Renal pelvis (tissue), 1 donor: ENCODE measurements at regions not wholly inside any gene's neighbourhood (a gene's known extent, or its start where the extent isn't known, plus 50 kb on each side); places are given as distances from the start of the nearest gene placed in this dataset.

Experiments used
- DNase-seq: peaks from one replicate; pipeline ENCODE4 v3.0.0-alpha.2; 2013

GRCh38 chr1:36643371-36644270, 160.9 kb upstream of the CSF3R start:
- no peak for DNase-seq

DNA sequence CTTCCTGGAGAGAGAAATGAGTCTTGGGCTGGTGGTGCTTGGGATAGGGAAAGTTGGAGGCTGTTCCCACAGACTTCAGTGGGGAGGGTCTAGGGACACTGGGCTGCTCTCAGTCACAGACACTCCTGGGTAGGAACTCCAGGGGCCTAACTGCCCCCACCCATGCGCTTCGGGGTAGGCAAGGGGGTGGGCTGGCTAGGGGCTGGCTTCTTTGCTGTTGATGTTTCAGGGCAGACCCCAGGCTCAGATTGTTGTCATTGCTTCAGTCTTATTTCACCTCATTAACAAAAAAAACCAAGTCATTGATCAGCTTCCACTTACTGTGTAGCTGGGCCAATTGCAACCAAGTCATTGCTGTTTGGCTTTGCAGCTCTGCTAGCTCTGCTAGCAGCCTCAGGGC, 160.1 kb upstream of the CSF3R start:
- DNase-seq = no peak

GRCh38 chr1:36641776-36642175, 159.1 kb upstream of the CSF3R start:
- no peak for DNase-seq

DNA sequence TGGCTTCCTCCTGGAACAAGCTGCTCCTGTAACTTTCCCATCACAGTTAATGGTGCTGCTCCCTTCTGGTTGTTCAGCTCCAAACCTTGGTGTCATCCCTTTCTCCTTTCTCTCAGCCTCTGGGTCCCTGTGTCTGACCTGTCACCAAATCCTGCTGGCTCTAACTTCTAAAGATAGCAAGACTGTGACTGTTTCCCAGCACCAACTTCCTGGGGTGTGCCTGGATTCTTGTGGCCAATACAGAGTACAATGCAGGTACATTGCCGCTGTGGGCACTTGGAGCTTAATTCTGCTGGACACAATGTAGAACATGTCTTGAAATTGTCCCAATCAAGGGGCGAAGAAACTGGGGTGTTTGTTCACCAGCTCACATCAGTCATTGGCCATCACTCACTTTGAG, 156.7 kb upstream of the CSF3R start:
- no peak for DNase-seq

GRCh38 chr1:36638268-36638667, 155.6 kb upstream of the CSF3R start:
- DNase-seq = no peak

GRCh38 chr1:36636206-36636605, 153.5 kb upstream of the CSF3R start:
- DNase-seq = no peak

GRCh38 chr1:36635284-36635683, 152.6 kb upstream of the CSF3R start:
- no peak for DNase-seq

DNA sequence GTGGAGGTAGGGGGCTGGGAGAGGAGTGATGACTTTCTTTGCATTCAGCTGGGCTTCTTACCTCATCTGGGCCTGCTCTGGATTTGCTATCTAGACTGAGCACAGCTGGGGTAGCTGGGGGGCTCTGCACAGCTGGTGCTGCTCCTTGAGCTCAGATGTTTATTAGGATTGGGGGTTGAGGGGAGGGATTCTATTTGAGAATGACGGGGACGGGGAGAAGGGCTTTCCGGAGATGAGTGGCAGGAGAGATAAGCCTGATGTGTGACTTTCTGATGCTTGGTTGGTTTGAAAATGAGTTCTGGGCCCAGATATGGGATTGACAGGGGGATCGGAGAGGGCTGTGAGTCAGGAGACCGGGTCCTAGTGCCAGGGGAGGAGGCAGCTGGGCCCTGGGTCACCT, 146.1 kb upstream of the CSF3R start:
- DNase-seq = no peak

DNA sequence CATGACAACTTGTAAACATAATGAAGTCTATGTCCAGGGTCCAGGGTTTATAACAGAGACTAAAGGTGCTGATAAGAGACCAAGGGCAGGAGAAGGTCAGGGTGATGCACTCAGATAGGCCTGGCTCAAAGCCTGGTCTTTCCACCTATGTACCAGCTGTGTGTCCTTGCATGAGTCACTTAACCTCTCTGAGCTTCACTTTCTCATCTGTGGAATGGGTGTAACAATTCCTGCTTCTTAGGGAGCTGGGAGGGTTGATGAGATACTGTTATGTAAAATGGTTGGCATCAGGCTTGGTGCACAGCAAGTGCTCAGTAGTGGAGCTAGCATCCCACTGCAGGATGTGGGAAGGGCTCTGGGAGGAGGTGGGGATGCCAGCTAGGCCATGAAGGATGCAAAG, 143.7 kb upstream of the CSF3R start:
- DNase-seq = no peak

DNA sequence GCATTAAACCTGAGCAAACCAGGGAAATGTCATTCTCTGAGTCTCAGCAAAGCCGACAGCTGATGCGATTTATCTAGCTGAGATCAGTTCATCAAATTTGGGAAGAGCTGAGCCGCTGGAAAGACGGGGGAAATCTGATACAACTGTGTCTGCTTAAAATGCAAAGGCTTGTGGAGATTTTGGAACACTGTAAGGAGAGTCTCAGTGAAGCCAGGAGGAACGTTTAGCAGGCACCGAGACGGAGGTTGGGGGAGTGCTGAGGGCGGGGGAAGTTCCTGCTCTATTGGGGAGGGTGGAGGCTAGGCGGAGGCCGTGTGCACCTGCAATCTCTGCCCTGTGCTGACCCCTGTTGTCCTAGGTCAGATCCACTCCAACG, 143.2 kb upstream of the CSF3R start:
- no peak for DNase-seq

- no peak for DNase-seq
These were observed 142.7 kb upstream of the CSF3R start for GRCh38 chr1:36625253-36625934.

DNA sequence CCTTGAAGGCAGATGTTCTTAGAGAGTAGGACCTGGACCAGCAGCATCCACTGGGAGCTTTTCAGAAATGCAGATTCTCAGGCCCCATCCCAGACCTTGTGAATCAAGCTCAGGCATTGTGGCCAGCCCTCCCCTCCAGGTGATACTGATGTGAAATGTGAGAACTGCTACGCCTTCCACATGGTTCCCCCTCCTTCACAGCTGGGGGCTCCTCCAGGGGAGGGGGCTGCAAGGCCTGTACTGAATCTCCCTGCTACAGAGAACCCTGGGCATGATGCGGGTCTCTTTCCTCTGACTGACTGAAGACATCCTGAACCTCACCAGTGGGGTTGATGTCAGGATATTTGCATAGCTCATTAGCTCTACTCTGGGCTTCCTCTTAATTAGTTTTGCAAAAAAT, 141.8 kb upstream of the CSF3R start:
- no peak for DNase-seq

GRCh38 chr1:36622741-36623648, 140.3 kb upstream of the CSF3R start:
- peak; percentile 68 for DNase-seq

DNA sequence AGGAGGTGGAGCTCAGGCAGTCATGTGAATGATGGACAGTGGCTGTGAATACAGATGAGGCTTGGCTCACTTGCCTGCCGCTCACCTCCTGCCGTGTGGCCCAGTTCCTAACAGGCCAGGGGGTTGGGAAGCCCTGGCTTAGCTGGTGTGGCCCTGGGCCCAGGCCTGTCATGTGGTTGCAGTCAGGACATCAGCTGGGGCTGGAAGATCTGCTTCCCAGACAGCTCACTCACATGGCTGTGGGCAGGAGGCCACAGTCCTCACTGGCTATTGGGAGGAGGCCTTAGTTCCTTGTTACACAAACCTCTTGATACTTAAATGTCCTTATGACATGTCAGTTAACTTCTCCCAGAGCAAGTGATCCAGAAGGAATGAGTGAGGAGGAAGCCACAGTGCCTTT, 138.8 kb upstream of the CSF3R start:
- no peak for DNase-seq

- no peak for DNase-seq
These were observed 137.4 kb upstream of the CSF3R start for GRCh38 chr1:36620142-36620541.

GRCh38 chr1:36614991-36615390, 132.3 kb upstream of the CSF3R start:
- DNase-seq = no peak

DNA sequence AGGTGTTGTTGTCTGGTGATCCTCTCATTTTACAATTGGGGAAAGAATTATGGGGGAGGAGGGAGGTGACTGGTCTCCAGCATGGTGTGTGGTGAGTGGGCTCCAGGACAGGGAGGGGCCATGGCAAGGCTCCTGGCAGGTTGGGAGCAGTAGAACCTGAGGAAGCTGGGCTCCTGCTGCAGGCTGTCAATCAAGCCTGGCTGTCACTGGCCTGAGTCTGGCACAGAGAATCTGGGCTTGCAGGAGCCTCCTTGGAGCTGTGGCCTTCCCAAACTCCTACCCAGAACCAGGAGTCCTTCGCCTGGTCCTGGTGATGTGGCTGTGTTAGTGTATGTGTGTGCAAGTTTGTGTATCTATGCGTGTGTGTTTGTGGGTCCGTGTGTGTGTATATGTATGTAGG, 131.9 kb upstream of the CSF3R start:
- no peak for DNase-seq

- no peak for DNase-seq
These were observed 131.0 kb upstream of the CSF3R start for GRCh38 chr1:36613721-36614120.

DNA sequence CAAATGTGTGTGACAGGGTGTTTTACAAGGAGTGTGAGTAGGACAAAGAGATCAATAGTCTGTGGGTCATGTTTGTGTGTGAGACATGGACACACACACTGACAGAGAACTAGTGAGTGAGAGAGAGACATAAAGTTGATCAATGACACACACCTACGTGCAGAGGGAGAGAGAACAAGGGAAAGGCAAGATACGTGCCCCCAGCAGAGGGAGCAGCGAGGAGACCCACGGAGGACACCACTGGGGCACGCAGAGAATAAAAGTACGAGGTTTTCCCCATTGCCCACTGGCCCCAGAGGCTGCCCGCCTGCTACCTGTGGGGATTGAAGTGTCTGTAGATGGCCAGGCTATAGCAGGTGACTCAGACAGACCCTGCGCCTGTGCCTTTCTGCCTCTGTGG, 130.2 kb upstream of the CSF3R start:
- DNase-seq = no peak

DNA sequence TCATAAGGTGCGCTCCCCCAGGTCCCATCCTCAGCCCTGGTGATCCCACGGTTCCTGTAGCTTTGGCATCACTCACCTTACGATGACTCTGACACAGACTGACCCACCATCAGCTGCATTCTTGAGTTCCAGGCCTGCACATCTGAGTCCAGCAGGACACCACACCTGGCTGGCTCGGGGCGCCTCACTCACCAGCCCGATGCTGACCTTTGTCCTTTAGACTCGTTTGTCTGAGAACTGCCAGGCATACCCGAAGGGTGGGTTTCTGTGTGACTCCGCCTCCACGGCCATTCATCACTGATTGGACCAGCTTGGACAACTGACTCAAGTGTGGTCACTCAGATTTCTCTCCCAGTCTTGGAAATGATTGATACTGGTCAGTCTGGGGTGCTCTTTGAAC, 129.4 kb upstream of the CSF3R start:
- DNase-seq = no peak

GRCh38 chr1:36609241-36610027, 126.7 kb upstream of the CSF3R start:
- DNase-seq = peak; percentile 70

- no peak for DNase-seq
These were observed 125.6 kb upstream of the CSF3R start for GRCh38 chr1:36608272-36608671.
